Myocyte (in vitro differentiated cells): ENCODE measurements at regions not wholly inside any gene's neighbourhood (a gene's known extent, or its start where the extent isn't known, plus 50 kb on each side); places are given as distances from the start of the nearest gene placed in this dataset.
A peak's percentile ranks its signal among the peaks of the same experiment; 100 is the strongest.
"Not testable (repeated sequence)": the region's sequence is repeated elsewhere in the genome, so short reads cannot be mapped to it uniquely, and the experiment has no call there.

Experiments
- DNase-seq: peaks from one replicate; pipeline ENCODE4 v3.0.0-alpha.2; 2012; ENCODE audit warnings: low read depth

DNA sequence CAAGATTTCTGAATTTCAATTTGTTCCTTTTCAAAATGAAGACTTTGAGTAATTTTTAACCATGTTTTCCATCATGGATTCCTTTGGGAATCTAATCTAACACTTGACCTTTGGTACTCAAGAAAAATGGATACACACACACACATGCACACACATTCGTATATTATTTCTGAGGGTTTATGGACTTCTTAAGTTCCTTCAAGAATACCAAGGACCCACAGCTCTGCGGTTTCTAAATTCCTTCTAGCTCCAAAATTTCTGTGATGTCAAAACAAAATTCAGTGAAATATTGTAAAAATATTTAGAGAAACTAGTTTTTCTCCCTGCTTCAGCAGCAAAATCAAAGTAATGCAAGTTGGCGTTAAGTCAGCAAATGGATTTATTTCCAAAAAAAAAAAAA is 98.3 kb upstream of the FAM13C start:
- no peak for DNase-seq

DNA sequence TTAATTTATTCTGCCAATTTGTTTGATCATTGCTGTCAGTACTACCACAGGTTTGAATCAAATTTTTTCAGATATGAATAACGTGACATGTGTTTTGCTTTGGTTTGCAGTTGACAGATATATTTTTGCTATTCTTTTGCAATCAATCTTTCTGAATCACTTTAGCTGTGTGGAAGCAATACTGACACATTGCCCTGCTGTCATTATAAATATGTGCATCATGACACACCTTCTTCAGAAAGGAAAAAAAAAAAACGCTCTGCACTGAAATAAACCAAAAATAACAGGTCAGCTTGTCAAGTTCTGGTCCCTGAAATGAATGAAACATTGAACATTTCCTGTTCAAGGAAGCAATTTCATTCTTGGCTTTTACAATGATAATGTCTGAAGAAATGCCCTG is 93.8 kb upstream of the FAM13C start:
- no peak for DNase-seq

DNA sequence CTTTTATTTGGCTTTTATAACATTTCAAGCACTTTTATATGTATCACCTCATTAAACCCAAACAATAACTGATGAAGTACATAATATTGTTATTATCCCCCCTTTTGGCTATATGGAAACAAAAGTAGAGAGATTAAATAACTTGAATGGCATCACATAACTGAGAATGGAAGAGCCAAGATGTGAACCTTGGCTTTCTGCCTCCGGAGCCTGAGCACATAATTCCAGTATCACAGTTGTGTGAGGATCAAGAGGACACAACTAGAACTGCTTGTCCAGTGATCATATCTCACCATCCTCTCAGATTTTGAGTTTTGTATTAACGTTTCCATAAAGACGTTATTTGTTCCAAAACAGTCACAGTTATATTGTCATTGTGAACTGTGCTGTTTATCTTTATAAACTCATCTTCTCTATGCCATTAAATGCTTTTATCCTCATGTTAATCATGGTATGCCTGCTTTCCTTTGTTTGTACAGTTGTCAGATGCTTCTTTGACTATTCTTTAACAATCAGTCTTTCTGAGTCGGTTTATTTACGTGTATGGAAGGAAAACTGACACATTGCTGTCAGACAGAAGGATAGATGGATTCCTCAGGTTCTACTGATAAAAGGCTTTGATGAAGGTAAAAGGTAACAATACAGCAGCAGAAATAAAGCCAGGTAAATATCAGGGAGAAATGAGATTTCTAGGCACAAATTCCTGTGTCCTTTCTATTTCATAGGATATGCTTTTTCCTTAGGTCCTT is 92.0 kb upstream of the FAM13C start:
- DNase-seq = no peak

DNA sequence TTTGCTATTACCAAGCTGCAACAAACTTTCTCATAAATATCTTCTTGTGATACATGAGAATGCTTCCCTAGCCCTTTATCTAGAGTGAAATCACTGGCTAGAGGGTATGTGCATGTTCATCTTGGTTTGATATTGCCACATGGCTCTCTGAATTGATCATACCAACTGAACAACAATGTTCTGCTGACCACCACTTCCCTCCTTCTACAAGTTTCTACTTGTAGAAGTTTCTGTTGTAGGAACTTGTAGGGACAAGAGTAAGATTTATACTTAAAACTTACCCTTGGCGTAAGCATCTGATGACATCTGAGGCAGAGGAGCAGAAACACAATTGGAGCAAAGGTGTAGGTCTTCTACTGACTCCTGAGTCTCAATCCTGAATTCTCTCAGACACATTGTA is 86.3 kb upstream of the FAM13C start:
- no peak for DNase-seq

DNA sequence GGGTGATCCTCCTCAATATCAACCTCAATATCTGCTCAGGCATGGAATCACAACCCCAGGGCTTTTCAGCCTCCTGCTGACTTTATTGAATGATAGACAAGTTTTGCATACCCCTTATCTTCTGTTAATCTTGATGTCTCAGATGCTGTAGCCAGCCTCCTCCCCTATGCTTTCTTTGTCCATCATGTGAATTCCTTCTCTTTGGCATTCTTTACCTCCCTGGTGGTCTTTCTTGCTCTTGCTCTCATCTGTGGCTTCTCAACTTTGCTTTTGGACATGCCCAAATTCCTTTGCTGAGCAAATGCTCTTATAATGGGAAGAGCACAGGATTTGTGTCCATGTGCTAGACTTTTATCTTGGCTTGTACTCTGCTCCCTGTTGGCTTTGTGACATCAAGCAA is 73.4 kb upstream of the FAM13C start:
- DNase-seq = no peak

DNA sequence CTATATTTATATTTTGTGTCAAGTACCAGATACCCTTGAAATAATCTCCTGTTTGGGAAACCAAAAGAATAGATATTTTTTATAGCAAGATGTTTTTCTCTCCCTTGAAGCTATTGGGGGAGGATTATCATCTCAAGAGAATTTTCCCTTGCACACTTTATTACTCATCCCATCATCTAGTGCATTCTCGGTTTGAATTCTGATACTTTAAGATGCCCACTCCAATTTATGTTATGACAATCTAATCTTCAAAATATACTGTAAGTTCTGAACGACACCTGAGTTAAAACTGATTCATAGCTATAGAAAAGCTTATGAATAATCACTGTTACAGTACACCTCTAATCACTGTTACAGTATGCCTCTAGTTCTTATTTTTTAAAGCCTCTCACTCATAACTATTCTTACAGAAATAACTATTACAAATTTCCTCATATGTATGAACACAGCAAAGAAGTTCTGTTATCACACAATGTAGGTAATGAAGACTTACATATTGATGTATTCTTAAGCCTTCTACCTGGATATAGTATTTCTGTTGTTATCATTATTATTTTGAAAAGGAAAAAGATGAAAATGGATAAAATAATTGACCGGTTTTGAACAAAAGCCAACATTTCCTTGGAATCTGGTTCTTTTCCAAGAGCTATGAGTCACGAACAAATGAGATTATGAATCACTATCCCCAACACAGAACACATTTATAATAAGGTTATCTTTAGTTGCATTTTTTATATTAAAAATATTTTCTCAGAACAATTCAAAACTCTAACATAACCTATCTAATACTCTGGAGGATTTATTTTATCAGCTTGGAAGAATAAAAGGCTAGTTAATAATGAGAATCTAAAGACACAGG is 72.3 kb upstream of the FAM13C start:
- DNase-seq = peak; percentile 61

DNA sequence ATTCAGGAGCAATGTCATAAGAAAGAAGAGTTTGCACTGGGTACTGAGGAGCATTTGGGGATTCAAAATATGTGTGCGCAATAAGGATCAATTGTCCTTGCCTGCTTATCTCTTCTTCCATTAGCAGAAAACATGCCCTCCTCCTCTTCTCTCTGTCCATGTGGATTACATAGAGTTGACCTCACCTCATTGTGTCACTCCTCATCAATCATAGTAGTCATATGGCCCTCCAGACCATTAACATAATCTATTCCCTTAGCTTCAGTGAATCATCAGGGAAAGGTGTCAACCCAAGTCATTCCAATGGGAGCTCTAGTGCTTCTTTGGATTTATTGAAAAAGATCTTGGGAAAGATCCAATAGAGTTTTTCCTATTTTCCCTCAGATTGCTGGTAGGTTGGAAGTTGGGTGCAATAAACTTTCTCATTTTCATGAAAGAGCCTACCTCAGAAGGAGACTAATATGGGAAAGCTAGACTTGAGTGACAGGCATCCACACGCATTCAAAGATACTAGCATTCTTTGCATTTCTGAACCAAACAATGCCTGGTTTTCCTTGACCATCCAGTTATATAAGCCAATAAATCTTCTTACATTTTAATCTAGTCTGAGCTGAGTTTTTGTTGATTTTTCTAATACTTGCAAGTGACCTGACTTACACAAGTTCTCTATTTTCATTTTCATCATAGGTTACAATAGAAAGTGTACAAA is 71.5 kb upstream of the FAM13C start:
- DNase-seq = no peak

DNA sequence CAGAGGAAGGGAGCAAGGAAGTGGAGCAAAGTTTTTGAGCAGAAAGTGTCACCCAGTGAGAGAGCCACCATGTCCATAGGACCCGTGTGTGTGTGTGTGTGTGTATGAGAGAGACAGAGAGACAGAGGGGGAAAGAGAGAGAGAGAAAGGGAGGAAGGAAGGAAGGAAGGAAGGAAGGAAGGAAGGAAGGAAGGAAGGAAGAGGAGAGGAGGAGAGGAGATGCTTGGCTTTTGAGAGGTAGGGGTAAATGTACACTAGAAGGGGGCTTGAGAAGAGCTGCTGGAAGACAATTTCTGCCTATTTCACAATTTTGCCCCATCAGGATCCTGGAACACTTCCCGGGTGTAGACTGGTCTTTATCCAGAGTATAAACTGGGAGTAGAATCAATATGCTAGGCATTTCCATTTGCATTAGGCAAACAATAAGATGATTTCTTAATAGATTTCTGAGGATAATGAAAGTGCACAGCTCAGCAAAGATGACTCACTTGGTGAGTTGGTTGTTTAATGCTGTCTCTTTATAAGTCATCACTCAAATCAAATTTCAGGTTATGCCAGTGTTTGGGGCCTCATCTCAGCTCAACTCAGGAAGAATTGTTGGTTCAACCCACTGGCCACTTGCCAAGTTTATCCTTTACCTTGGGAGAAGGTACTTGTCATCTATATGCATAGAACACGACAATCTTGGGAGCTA is 70.0 kb upstream of the FAM13C start:
- no peak for DNase-seq

DNA sequence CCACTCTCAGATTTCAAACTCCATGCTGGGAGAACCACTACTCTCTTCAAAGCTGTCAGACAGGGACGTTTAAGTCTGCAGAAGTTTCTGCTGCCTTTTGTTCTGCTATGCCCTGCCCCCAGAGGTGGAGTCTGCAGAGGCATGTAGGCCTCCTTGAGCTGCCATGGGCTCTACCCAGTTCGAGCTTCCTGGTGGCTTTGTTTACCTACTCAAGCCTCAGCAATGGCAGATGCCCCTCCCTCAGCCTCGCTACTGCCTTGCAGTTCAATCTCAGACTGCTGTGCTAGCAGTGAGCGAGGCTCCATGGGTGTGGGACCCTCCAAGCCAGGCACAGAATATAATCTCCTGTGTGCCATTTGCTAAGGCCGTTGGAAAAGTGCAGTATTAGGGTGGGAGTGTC is 51.4 kb upstream of the FAM13C start:
- not testable (repeated sequence) for DNase-seq
